ENCODE measurements at regions not wholly inside any gene's neighbourhood (a gene's known extent, or its start where the extent isn't known, plus 50 kb on each side); places are given as distances from the start of the nearest gene placed in this dataset.
"Not testable (repeated sequence)": the region's sequence is repeated elsewhere in the genome, so short reads cannot be mapped to it uniquely, and the experiment has no call there.

GRCh38 chr15:47066392-47066791, 650.9 kb upstream of the SEMA6D start:
- no peaks in the 10 kb centered on the region for H3K27me3 ChIP-seq
- no peak overlapping the region for H3K4me3 ChIP-seq
- intact Hi-C loops (cut with DNase I) = no loop called here

DNA sequence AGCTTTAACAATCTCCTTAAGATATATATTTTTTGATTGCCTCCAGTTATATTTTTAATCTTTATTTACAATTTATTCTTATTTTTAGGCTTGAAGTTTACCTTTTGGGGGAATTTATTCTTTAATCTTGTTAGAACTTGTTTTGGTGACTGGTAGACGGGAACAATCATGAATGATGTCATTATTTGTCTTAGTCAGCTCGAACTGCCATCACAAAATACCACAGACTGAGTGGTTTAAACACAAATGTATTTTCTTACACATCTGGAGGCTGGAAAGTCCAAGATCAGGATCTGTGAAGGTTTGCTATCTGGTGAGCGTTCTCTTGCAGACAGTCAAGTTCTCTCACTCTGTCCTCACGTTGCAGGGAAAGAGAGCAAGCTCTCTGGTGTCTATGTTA, 639.5 kb upstream of the SEMA6D start:
- H3K9me3 ChIP-seq; H3K27me3 ChIP-seq; H3K4me3 ChIP-seq; DNase-seq; H3K36me3 ChIP-seq; H3K27ac ChIP-seq; H3K4me1 ChIP-seq; intact Hi-C loops (cut with DNase I): not testable (repeated sequence)
- WGBS, 2 donors = 35 to 37% methylated on average over 4 of the region's 4 CpGs

More at GRCh38 chr15:47066392-47066791, 650.9 kb upstream of the SEMA6D start:
- no peak overlapping the region for H3K27ac ChIP-seq
- 62 to 75% methylated on average over 7 of the region's 7 CpGs for WGBS, 2 donors
- no peak for DNase-seq
- no peak for TF ChIP-seq POLR2A (IDR thresholded peaks at IDR 0.05)
- TF ChIP-seq, protein P1, sequence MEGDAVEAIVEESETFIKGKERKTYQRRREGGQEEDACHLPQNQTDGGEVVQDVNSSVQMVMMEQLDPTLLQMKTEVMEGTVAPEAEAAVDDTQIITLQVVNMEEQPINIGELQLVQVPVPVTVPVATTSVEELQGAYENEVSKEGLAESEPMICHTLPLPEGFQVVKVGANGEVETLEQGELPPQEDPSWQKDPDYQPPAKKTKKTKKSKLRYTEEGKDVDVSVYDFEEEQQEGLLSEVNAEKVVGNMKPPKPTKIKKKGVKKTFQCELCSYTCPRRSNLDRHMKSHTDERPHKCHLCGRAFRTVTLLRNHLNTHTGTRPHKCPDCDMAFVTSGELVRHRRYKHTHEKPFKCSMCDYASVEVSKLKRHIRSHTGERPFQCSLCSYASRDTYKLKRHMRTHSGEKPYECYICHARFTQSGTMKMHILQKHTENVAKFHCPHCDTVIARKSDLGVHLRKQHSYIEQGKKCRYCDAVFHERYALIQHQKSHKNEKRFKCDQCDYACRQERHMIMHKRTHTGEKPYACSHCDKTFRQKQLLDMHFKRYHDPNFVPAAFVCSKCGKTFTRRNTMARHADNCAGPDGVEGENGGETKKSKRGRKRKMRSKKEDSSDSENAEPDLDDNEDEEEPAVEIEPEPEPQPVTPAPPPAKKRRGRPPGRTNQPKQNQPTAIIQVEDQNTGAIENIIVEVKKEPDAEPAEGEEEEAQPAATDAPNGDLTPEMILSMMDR (IDR thresholded peaks at IDR 0.05) = no peak
- H3K4me1 ChIP-seq = no peaks in the 10 kb centered on the region
- no peaks in the 10 kb centered on the region for H3K36me3 ChIP-seq
- no peaks in the 10 kb centered on the region for H3K9me3 ChIP-seq

- Histone ChIP-seq H3K4me1 (no peaks in the 10 kb centered on the region), H3K27ac (no peak overlapping the region), H3K36me3 (no peaks in the 10 kb centered on the region), H3K9me3 (no peaks in the 10 kb centered on the region), H3K27me3 (no peaks in the 10 kb centered on the region), H3K4me3 (no peak overlapping the region)
- TF ChIP-seq, protein P1 (IDR thresholded peaks at IDR 0.05) = no peak
- no peak for TF ChIP-seq POLR2A (IDR thresholded peaks at IDR 0.05)
- intact Hi-C loops (cut with DNase I) = no loop called here
- WGBS, 2 donors = 50 to 56% methylated on average over 2 of the region's 2 CpGs
- DNase-seq = no peak
Measured at GRCh38 chr15:47095833-47096232, 621.5 kb upstream of the SEMA6D start.

DNA sequence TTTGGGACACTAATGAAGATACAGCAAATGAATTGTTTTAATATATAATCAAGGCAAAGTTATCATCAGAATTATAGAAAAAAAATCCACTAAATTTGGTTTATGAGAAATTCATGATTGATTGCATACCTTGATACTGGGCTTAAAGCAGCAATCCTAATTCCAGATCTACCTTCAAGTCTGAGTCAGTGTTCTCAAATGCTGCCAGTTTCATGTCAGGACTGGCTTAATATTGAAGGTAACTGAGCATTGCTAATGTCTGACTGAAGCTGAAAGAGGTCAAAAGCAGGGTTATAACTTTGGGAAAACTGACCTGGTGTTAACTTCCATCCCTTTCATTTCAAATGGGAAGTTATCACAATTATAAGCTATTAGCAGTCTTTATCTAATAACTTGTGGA, 618.8 kb upstream of the SEMA6D start:
- intact Hi-C loops (cut with DNase I); H3K27ac ChIP-seq; H3K9me3 ChIP-seq; DNase-seq; H3K27me3 ChIP-seq; H3K4me1 ChIP-seq; H3K4me3 ChIP-seq; H3K36me3 ChIP-seq: not testable (repeated sequence)

GRCh38 chr15:47099801-47100200, 617.5 kb upstream of the SEMA6D start:
- H3K4me1 ChIP-seq; H3K27ac ChIP-seq; DNase-seq; H3K4me3 ChIP-seq; H3K9me3 ChIP-seq; intact Hi-C loops (cut with DNase I); H3K36me3 ChIP-seq; H3K27me3 ChIP-seq: not testable (repeated sequence)
- WGBS, 2 donors = 49 to 64% methylated on average over 4 to 5 of the region's 6 CpGs

- DNase-seq; H3K36me3 ChIP-seq; H3K4me1 ChIP-seq; H3K4me3 ChIP-seq; H3K9me3 ChIP-seq; intact Hi-C loops (cut with DNase I); H3K27me3 ChIP-seq; H3K27ac ChIP-seq: not testable (repeated sequence)
- 70 to 87% methylated on average over 4 of the region's 4 CpGs for WGBS, 2 donors
Measured at GRCh38 chr15:47108800-47109199, 608.5 kb upstream of the SEMA6D start.

GRCh38 chr15:47116698-47117097, 600.6 kb upstream of the SEMA6D start:
- H3K27ac ChIP-seq = no peak overlapping the region
- no peaks in the 10 kb centered on the region for H3K27me3 ChIP-seq
- intact Hi-C loops (cut with DNase I) = no loop called here
- H3K4me1 ChIP-seq = no peaks in the 10 kb centered on the region
- H3K4me3 ChIP-seq = no peak overlapping the region
- 81 to 84% methylated on average over 2 of the region's 2 CpGs for WGBS, 2 donors
- no peak for DNase-seq
- no peaks in the 10 kb centered on the region for H3K36me3 ChIP-seq
- TF ChIP-seq, protein P1 (IDR thresholded peaks at IDR 0.05) = no peak
- no peak for TF ChIP-seq POLR2A (IDR thresholded peaks at IDR 0.05)
- peaks cover 0 to 7% (median 5%) of the 10 kb centered on the region in 3 donors for H3K9me3 ChIP-seq

Measured in esophagus squamous epithelium (tissue), 5 donors.